OCI-LY1 (cell line): ENCODE measurements at regions not wholly inside any gene's neighbourhood (a gene's known extent, or its start where the extent isn't known, plus 50 kb on each side); places are given as distances from the start of the nearest gene placed in this dataset.

Experiments
- CTCF ChIP-seq: fragments of 200-600 bp; sonication (generic), shearing (Covaris generic); IDR thresholded peaks from 2 replicates; pipeline ENCODE4 v1.5.1; 2017; ENCODE audit warnings: mild to moderate bottlenecking, antibody characterized with exemption, low read length, moderate library complexity, mixed read lengths
- EZH2 ChIP-seq: fragments of 200-600 bp; sonication (generic), shearing (Covaris generic); IDR thresholded peaks from 2 replicates; pipeline ENCODE4 v1.8.0; 2017; ENCODE audit warnings: borderline replicate concordance, mixed run types, mild to moderate bottlenecking, antibody characterized with exemption, low read length, moderate library complexity, mixed read lengths

DNA sequence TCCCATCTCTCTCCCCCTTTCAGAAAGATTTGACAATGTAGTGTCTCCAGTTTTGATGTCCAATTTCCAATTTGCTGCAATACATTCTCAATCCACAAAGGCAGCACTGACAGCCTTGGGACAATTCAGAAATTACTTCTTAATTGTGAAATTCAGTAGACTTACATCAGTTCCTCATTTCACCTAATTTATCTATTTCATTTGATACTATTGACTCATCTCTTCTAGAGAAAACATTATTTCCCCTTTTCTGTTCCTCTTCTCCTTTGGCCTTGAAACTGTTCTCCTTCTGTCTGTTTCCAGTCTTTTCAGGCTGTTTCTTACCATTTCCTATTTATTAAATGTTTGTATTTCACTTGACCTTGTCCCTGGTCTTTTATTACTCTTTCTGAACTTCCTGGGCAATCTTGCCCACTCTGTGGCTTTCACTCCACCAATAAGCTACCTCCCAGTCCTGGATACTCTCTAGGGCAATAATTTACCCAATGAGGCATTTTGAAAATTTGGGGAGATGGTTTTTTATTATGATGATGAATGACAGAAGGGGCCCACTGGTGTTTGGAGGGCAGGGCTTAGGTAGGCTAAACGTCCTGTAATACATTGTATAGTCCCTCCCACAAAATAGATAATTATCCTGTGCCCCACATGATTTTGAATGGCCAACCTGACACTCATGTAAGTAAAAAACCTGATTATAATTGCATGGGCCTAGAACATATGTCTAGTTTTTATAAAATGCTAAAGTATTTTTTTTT is 498.0 kb upstream of the BOD1L1 start:
- TF ChIP-seq EZH2 (no peak), CTCF (no peak)
